ENCODE measurements at regions not wholly inside any gene's neighbourhood (a gene's known extent, or its start where the extent isn't known, plus 50 kb on each side); places are given as distances from the start of the nearest gene placed in this dataset.

DNA sequence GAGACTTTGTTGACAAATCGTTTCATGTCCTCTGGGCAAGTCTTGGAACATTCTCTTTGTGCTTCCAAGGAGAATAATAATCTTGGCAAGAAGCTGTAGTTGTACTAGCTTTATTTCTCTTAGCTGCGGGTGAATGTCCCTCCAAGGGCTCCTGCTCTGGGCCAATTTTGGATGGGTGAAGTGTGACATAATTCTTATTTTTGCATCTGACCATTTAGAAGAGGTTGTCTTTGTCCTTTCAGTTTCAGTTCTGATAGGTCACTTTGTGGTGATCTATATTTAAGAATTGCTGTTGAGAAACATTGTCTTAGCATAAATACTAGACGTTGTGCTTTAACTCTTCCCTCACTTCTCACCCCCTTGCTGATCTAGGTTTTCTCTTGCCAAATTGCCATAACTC lies 164.8 kb upstream of the RORA start:
- 90 to 100% methylated on average over 1 to 3 of the region's 3 CpGs for WGBS, 2 experiments (ENCODE audit: insufficient coverage in 1 of 2, insufficient read length in 1 of 2)

DNA sequence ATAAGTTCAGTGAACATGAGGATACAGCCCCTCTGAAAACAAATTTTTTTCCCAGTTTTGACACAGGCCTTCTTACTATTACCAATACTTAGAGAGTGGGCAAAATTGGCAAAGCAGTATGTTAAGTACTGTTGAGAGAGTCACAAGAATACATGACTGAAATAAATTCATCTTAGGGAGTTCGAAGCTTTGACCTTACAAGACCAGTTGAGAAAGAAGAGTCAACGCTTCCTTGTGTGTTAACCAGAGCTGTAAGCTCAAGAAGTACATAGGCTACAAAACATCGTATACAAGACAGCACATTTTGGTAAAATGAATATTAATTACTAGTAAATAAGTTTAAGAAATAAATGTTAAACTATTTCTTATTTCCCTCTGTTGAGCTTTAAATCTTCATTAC lies 164.4 kb upstream of the RORA start:
- no peaks in the 10 kb centered on the region for H3K9me3 ChIP-seq (ENCODE audit: control insufficient read depth, low read length)
- no peak overlapping the region for H3K9ac ChIP-seq (ENCODE audit: extremely low read depth, low read length, poor library complexity, severe bottlenecking)
- Mint-ChIP-seq H3K36me3 (ENCODE audit: low read depth) (no peaks in the 10 kb centered on the region), H3K4me3 (no peak overlapping the region), H3K27me3 (ENCODE audit: insufficient read depth) (no peaks in the 10 kb centered on the region), H3K4me1 (peaks cover 4% of the 10 kb centered on the region), H3K9me3 (no peaks in the 10 kb centered on the region), H3K27ac (no peak overlapping the region)
- no peak overlapping the region for H3K4me3 ChIP-seq (ENCODE audit: low read length)
- peaks cover 5% of the 10 kb centered on the region for H3K4me1 ChIP-seq (ENCODE audit: control insufficient read depth, insufficient read depth, low read length)
- no peak for DNase-seq
- no peak overlapping the region for H3K27ac ChIP-seq (ENCODE audit: low read depth, low read length)
- TF ChIP-seq, protein P1, sequence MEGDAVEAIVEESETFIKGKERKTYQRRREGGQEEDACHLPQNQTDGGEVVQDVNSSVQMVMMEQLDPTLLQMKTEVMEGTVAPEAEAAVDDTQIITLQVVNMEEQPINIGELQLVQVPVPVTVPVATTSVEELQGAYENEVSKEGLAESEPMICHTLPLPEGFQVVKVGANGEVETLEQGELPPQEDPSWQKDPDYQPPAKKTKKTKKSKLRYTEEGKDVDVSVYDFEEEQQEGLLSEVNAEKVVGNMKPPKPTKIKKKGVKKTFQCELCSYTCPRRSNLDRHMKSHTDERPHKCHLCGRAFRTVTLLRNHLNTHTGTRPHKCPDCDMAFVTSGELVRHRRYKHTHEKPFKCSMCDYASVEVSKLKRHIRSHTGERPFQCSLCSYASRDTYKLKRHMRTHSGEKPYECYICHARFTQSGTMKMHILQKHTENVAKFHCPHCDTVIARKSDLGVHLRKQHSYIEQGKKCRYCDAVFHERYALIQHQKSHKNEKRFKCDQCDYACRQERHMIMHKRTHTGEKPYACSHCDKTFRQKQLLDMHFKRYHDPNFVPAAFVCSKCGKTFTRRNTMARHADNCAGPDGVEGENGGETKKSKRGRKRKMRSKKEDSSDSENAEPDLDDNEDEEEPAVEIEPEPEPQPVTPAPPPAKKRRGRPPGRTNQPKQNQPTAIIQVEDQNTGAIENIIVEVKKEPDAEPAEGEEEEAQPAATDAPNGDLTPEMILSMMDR (conservative IDR thresholded peaks at IDR 0.05), result no peak
- H3K36me3 ChIP-seq (ENCODE audit: control insufficient read depth, insufficient read depth, low read length), result no peaks in the 10 kb centered on the region
- WGBS, 2 experiments (ENCODE audit: insufficient coverage in 1 of 2, insufficient read length in 1 of 2), result 77 to 90% methylated on average over 2 of the region's 3 CpGs
- peaks cover 7% of the 10 kb centered on the region for H3K27me3 ChIP-seq (ENCODE audit: control insufficient read depth, insufficient read depth, low read length, poor library complexity, severe bottlenecking)

More for the DNA sequence above, 164.8 kb upstream of the RORA start:
- TF ChIP-seq, protein P1 (conservative IDR thresholded peaks at IDR 0.05), result no peak
- H3K4me1 ChIP-seq (ENCODE audit: control insufficient read depth, insufficient read depth, low read length), result peaks cover 5% of the 10 kb centered on the region
- Mint-ChIP-seq H3K9me3 (no peaks in the 10 kb centered on the region), H3K4me1 (peaks cover 4% of the 10 kb centered on the region), H3K27me3 (ENCODE audit: insufficient read depth) (no peaks in the 10 kb centered on the region), H3K36me3 (ENCODE audit: low read depth) (no peaks in the 10 kb centered on the region), H3K27ac (no peak overlapping the region), H3K4me3 (no peak overlapping the region)
- no peaks in the 10 kb centered on the region for H3K9me3 ChIP-seq (ENCODE audit: control insufficient read depth, low read length)
- no peak overlapping the region for H3K27ac ChIP-seq (ENCODE audit: low read depth, low read length)
- H3K9ac ChIP-seq (ENCODE audit: extremely low read depth, low read length, poor library complexity, severe bottlenecking), result no peak overlapping the region
- peaks cover 7% of the 10 kb centered on the region for H3K27me3 ChIP-seq (ENCODE audit: control insufficient read depth, insufficient read depth, low read length, poor library complexity, severe bottlenecking)
- H3K36me3 ChIP-seq (ENCODE audit: control insufficient read depth, insufficient read depth, low read length), result no peaks in the 10 kb centered on the region
- DNase-seq, result no peak
- H3K4me3 ChIP-seq (ENCODE audit: low read length), result no peak overlapping the region

DNA sequence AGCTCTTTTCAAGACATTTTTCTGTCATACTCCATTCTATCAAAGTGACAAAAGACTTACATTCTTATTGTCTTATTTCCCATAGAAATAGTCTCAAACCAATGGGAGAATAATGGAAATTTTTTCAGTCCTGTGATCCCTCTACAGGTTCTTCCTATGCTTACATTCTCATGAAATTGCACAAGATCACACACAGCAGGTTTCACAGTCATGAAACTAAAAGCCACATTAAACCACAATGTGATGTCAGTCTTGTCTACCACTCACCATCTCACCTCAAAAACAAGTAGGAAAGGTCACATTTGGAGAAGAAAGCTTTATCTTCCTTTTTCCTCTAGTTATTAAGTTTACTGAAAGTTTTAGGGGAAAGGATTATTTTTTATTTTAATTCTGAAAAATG lies 161.0 kb upstream of the RORA start:
- Mint-ChIP-seq H3K4me3 (no peak overlapping the region), H3K9me3 (peaks cover 6% of the 10 kb centered on the region), H3K27ac (no peak overlapping the region), H3K27me3 (ENCODE audit: insufficient read depth) (peaks cover 3% of the 10 kb centered on the region), H3K36me3 (ENCODE audit: low read depth) (no peaks in the 10 kb centered on the region), H3K4me1 (peaks cover 4% of the 10 kb centered on the region)
- no peak for DNase-seq
- H3K27me3 ChIP-seq (ENCODE audit: control insufficient read depth, insufficient read depth, low read length, poor library complexity, severe bottlenecking), result peaks cover 7% of the 10 kb centered on the region
- H3K9ac ChIP-seq (ENCODE audit: extremely low read depth, low read length, poor library complexity, severe bottlenecking), result no peak overlapping the region
- H3K27ac ChIP-seq (ENCODE audit: low read depth, low read length), result no peak overlapping the region
- no peak overlapping the region for H3K4me3 ChIP-seq (ENCODE audit: low read length)
- H3K36me3 ChIP-seq (ENCODE audit: control insufficient read depth, insufficient read depth, low read length), result no peaks in the 10 kb centered on the region
- no peaks in the 10 kb centered on the region for H3K9me3 ChIP-seq (ENCODE audit: control insufficient read depth, low read length)
- peaks cover 5% of the 10 kb centered on the region for H3K4me1 ChIP-seq (ENCODE audit: control insufficient read depth, insufficient read depth, low read length)
- TF ChIP-seq, protein P1 (conservative IDR thresholded peaks at IDR 0.05), result no peak

Measured in endodermal cell (in vitro differentiated cells).